Liver (tissue), 8 donors: ENCODE measurements at regions not wholly inside any gene's neighbourhood (a gene's known extent, or its start where the extent isn't known, plus 50 kb on each side); places are given as distances from the start of the nearest gene placed in this dataset.

Experiments used
- DNase-seq: peaks from one replicate; pipeline ENCODE4 v3.0.0-alpha.2; 2017; ENCODE audit warnings: low spot score
- H3K27ac ChIP-seq, 2 donors: one replicate each; pipeline ENCODE4 v1.7.0; 2013; ENCODE audit warnings: inconsistent platforms in 2 of 2, low read length in 2 of 2, control low read depth in 1 of 2, low read depth in 1 of 2, mild to moderate bottlenecking in 1 of 2
- H3K27me3 ChIP-seq, 4 donors: one replicate each; pipeline versions ENCODE4 v1.6.1 to v1.7.0; 2013; ENCODE audit warnings: low read length in 3 of 4, inconsistent platforms in 1 of 4, mild to moderate bottlenecking in 1 of 4, moderate library complexity in 1 of 4; ENCODE audit not compliant: control insufficient read depth in 4 of 4, insufficient read depth in 4 of 4
- H3K36me3 ChIP-seq, 4 donors: one replicate each; pipeline versions ENCODE4 v1.6.1 to v1.7.0; 2013; ENCODE audit warnings: low read length in 3 of 4, mild to moderate bottlenecking in 3 of 4, low read depth in 1 of 4, moderate library complexity in 1 of 4; ENCODE audit not compliant: control insufficient read depth in 4 of 4, insufficient read depth in 3 of 4
- H3K4me1 ChIP-seq, 4 donors: one replicate each; pipeline versions ENCODE4 v1.6.1 to v1.7.0; 2013; ENCODE audit warnings: low read length in 3 of 4, mild to moderate bottlenecking in 3 of 4, moderate library complexity in 1 of 4; ENCODE audit not compliant: control insufficient read depth in 4 of 4, insufficient read depth in 4 of 4
- H3K4me3 ChIP-seq, 3 donors: one replicate each; pipeline versions ENCODE4 v1.6.1 to v1.7.0; 2013; ENCODE audit warnings: low read length in 3 of 3, control low read depth in 1 of 3, low read depth in 1 of 3, mild to moderate bottlenecking in 1 of 3
- H3K9ac ChIP-seq, 2 donors: one replicate each; pipeline ENCODE4 v1.7.0; 2013; ENCODE audit warnings: low read length in 2 of 2, mild to moderate bottlenecking in 2 of 2, moderate library complexity in 2 of 2, control low read depth in 1 of 2, low read depth in 1 of 2
- H3K9me3 ChIP-seq, 4 donors: one replicate each; pipeline versions ENCODE4 v1.6.1 to v1.7.0; 2013; ENCODE audit warnings: low read length in 3 of 4; ENCODE audit not compliant: control insufficient read depth in 4 of 4
- CTCF ChIP-seq: fragments of 150-350 bp; IDR thresholded peaks from 2 replicates; pipeline ENCODE4 v1.5.1; 2017; ENCODE audit warnings: improper control_type of control experiment, low read depth, low read length; ENCODE audit not compliant: missing input control
- EGR1 ChIP-seq, 2 donors: IDR thresholded peaks; 2 replicates each; pipeline ENCODE4 v1.6.1; 2016 to 2018; ENCODE audit warnings: antibody characterized with exemption in 2 of 2, low read depth in 2 of 2
- FOXA1 ChIP-seq: IDR thresholded peaks from 2 replicates; pipeline ENCODE4 v1.6.1; 2016; ENCODE audit warnings: antibody characterized with exemption
- FOXA2 ChIP-seq: IDR thresholded peaks from 2 replicates; pipeline ENCODE4 v1.6.1; 2016; ENCODE audit warnings: antibody characterized with exemption
- GABPA ChIP-seq, 2 donors: IDR thresholded peaks in 1 of 2; conservative IDR thresholded peaks in 1 of 2; 2 replicates each; pipeline ENCODE4 v1.6.1; 2016; ENCODE audit warnings: antibody characterized with exemption in 2 of 2, mild to moderate bottlenecking in 1 of 2, moderate library complexity in 1 of 2
- HNF4A ChIP-seq, 2 donors: conservative IDR thresholded peaks; 2 replicates each; pipeline ENCODE4 v1.6.1; 2016; ENCODE audit warnings: antibody characterized with exemption in 2 of 2, mild to moderate bottlenecking in 2 of 2
- HNF4G ChIP-seq: IDR thresholded peaks from 2 replicates; pipeline ENCODE4 v1.6.1; 2016; ENCODE audit warnings: antibody characterized with exemption
- JUND ChIP-seq, 2 donors: IDR thresholded peaks; 2 replicates each; pipeline ENCODE4 v1.6.1; 2016; ENCODE audit warnings: antibody characterized with exemption in 2 of 2
- NR2F2 ChIP-seq: IDR thresholded peaks from 2 replicates; pipeline ENCODE4 v1.6.1; 2016; ENCODE audit warnings: antibody characterized with exemption
- RAD21 ChIP-seq, 2 donors: IDR thresholded peaks; 2 replicates each; pipeline ENCODE4 v1.6.1; 2016; ENCODE audit warnings: antibody characterized with exemption in 2 of 2, mild to moderate bottlenecking in 2 of 2
- RXRA ChIP-seq, 2 donors: IDR thresholded peaks; 2 replicates each; pipeline ENCODE4 v1.6.1; 2017 to 2018; ENCODE audit warnings: antibody characterized with exemption in 2 of 2, mild to moderate bottlenecking in 1 of 2
- SP1 ChIP-seq: IDR thresholded peaks from 2 replicates; pipeline ENCODE4 v1.6.1; 2018; ENCODE audit warnings: antibody characterized with exemption, mild to moderate bottlenecking
- TAF1 ChIP-seq: conservative IDR thresholded peaks from 2 replicates; pipeline ENCODE4 v1.6.1; 2016; ENCODE audit warnings: antibody characterized with exemption, mild to moderate bottlenecking
- WGBS: extraction: QIAGEN DNeasy Blood & Tissue Kit; methylation state at CpG from one replicate; pipeline ENCODE4 v1.1.7; 2013; 5-methylcytosine and 5-hydroxymethylcytosine counted together
- TF ChIP-seq, protein P1 (sequence below): IDR thresholded peaks from 2 replicates; pipeline ENCODE4 v1.6.1; 2016; ENCODE audit warnings: antibody characterized with exemption
- TF ChIP-seq, protein P2 (sequence below): IDR thresholded peaks from 2 replicates; pipeline ENCODE4 v1.6.1; 2016; ENCODE audit warnings: antibody characterized with exemption
- TF ChIP-seq, protein P3 (sequence below): IDR thresholded peaks from 2 replicates; pipeline ENCODE4 v1.6.1; 2016; ENCODE audit warnings: antibody characterized with exemption
- donor health status: healthy.
- donor health status: healthy.
- donor health status: healthy.
- donor health status: healthy.
- donor health status: healthy.

DNA sequence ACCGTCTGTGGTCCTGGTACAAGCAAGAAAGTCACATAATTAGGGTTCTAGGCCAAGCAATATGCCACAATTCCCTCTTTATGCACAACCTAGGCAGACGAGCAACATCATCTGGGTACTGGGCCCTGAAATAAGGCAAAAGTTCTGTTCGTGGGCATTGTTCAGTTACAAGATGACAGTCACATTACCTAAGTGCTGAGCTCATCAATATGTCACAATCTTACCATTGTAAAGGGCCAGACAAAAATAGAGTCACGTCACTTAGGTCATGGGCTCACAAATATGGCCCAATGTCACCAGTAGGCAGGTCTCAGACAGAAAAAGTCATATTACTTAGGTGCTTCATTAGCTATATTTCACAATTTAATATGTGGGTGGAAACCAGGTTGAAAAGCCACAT lies 1025.3 kb upstream of the AMELY start:
- DNase-seq, result no peak
- Histone ChIP-seq H3K27me3 (no peaks in the 10 kb centered on the region), H3K4me1 (no peaks in the 10 kb centered on the region), H3K4me3 (no peak overlapping the region), H3K9ac (no peak overlapping the region), H3K27ac (no peak overlapping the region), H3K36me3 (no peaks in the 10 kb centered on the region), H3K9me3 (no peaks in the 10 kb centered on the region)
- WGBS, result 90% methylated on average over 4 of the region's 4 CpGs
- TF ChIP-seq NR2F2 (no peak), FOXA1 (no peak), RXRA (IDR thresholded peaks at IDR 0.05) (no peak), TAF1 (no peak), GABPA (IDR thresholded peaks at IDR 0.05 in 1 of 2, conservative IDR thresholded peaks at IDR 0.05 in 1 of 2) (no peak), EGR1 (IDR thresholded peaks at IDR 0.05; ENCODE audit: low read depth in 2 of 2) (no peak), JUND (IDR thresholded peaks at IDR 0.05) (no peak), HNF4A (conservative IDR thresholded peaks at IDR 0.05) (no peak), CTCF (no peak), RAD21 (IDR thresholded peaks at IDR 0.05) (no peak), SP1 (no peak), HNF4G (no peak)
- TF ChIP-seq, protein P1, sequence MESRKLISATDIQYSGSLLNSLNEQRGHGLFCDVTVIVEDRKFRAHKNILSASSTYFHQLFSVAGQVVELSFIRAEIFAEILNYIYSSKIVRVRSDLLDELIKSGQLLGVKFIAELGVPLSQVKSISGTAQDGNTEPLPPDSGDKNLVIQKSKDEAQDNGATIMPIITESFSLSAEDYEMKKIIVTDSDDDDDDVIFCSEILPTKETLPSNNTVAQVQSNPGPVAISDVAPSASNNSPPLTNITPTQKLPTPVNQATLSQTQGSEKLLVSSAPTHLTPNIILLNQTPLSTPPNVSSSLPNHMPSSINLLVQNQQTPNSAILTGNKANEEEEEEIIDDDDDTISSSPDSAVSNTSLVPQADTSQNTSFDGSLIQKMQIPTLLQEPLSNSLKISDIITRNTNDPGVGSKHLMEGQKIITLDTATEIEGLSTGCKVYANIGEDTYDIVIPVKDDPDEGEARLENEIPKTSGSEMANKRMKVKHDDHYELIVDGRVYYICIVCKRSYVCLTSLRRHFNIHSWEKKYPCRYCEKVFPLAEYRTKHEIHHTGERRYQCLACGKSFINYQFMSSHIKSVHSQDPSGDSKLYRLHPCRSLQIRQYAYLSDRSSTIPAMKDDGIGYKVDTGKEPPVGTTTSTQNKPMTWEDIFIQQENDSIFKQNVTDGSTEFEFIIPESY, result no peak
- TF ChIP-seq, protein P2, sequence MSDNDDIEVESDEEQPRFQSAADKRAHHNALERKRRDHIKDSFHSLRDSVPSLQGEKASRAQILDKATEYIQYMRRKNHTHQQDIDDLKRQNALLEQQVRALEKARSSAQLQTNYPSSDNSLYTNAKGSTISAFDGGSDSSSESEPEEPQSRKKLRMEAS, result no peak
- TF ChIP-seq, protein P3, sequence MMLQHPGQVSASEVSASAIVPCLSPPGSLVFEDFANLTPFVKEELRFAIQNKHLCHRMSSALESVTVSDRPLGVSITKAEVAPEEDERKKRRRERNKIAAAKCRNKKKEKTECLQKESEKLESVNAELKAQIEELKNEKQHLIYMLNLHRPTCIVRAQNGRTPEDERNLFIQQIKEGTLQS, result no peak

DNA sequence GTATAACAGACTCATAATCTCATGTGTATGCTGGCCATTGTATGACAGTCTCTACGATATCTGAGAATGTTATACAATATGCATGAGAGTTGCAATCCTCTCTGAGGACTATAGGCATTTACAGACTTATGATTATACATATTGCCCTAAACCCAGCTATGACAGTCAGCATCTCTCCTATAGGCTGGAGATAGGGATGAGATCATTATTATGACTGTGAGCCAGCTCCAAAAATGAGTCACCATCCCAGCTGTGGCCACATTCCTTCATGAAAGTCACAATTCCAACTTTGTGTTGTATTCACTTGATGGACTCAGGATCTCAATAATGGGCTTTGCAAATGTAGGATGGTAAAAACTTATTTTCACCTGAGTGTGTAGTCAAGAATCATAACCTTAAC lies 1024.5 kb upstream of the AMELY start:
- TF ChIP-seq, protein P1, result no peak
- TF ChIP-seq EGR1 (IDR thresholded peaks at IDR 0.05; ENCODE audit: low read depth in 2 of 2), result no peak
- TF ChIP-seq NR2F2, result no peak
- no peak for TF ChIP-seq GABPA (IDR thresholded peaks at IDR 0.05 in 1 of 2, conservative IDR thresholded peaks at IDR 0.05 in 1 of 2)
- no peak for TF ChIP-seq FOXA2
- TF ChIP-seq JUND (IDR thresholded peaks at IDR 0.05), result no peak
- TF ChIP-seq FOXA1, result no peak
- Histone ChIP-seq H3K4me1 (no peaks in the 10 kb centered on the region), H3K27ac (no peak overlapping the region), H3K9me3 (no peaks in the 10 kb centered on the region), H3K36me3 (no peaks in the 10 kb centered on the region), H3K4me3 (no peak overlapping the region), H3K27me3 (no peaks in the 10 kb centered on the region), H3K9ac (no peak overlapping the region)
- DNase-seq, result no peak
- WGBS, result 83% methylated on average over 1 of the region's 1 CpG
